T-cell (primary cell): ENCODE measurements at regions not wholly inside any gene's neighbourhood (a gene's known extent, or its start where the extent isn't known, plus 50 kb on each side); places are given as distances from the start of the nearest gene placed in this dataset.

Source experiments
- ATAC-seq, 4 experiments: fragments of 200-7000 bp in 3 of 4; fragments of 150-1000 bp in 1 of 4; cut with Tn5 transposase; replicated peaks in 1 of 4; 1 replicate in 3 of 4; 2 replicates in 1 of 4; pipeline ENCODE4 v1.10.0; 2021; ENCODE audit warnings: moderate library complexity in 3 of 4, mild to moderate bottlenecking in 2 of 4, moderate number of reproducible peaks in 1 of 4
- CTCF ChIA-PET, 2 donors: fragments of 300-600 bp; sonication (Branson Sonifier 250); formaldehyde crosslinking; loops; one replicate each; lab custom pipeline; 2022; ENCODE audit warnings: antibody characterized with exemption in 2 of 2; lab: Charles Lee
- POLR2A ChIA-PET, 2 donors: fragments of 300-600 bp; sonication (Branson Sonifier 250); formaldehyde crosslinking; loops; one replicate each; lab custom pipeline; 2022; ENCODE audit warnings: antibody characterized with exemption in 2 of 2; lab: Charles Lee
- DNase-seq, 35 experiments: peaks; one replicate each; pipeline versions ENCODE4 v3.0.0 to v3.0.0-alpha.2; 2013 to 2023
- H3K27ac ChIP-seq: one replicate; pipeline ENCODE4 v1.5.1; 2013; ENCODE audit warnings: low read length
- H3K27me3 ChIP-seq, 2 experiments: replicated peaks in 1 of 2; 1 replicate in 1 of 2; 2 replicates in 1 of 2; pipeline versions ENCODE4 v1.6.1 to v1.7.0; 2013; ENCODE audit warnings: low read length in 1 of 2, mixed read lengths in 1 of 2; ENCODE audit not compliant: control insufficient read depth in 2 of 2, insufficient read depth in 2 of 2; ENCODE audit errors: extremely low read depth in 1 of 2
- H3K36me3 ChIP-seq, 2 donors: 1 replicate in 1 of 2; 2 replicates in 1 of 2; pipeline versions ENCODE4 v1.6.1 to v1.7.0; 2013; ENCODE audit warnings: low read length in 1 of 2; ENCODE audit not compliant: control insufficient read depth in 2 of 2, insufficient read depth in 1 of 2; ENCODE audit errors: extremely low read depth in 1 of 2
- H3K4me1 ChIP-seq, 2 experiments: 1 replicate in 1 of 2; 2 replicates in 1 of 2; pipeline versions ENCODE4 v1.6.1 to v1.7.0; 2013; ENCODE audit warnings: low read length in 2 of 2, mixed read lengths in 1 of 2; ENCODE audit not compliant: insufficient read depth in 2 of 2, control insufficient read depth in 1 of 2; ENCODE audit errors: extremely low read depth in 1 of 2
- H3K4me3 ChIP-seq, 2 donors: 1 replicate in 1 of 2; 2 replicates in 1 of 2; pipeline versions ENCODE4 v1.5.1 to v1.7.0; 2013; ENCODE audit warnings: mild to moderate bottlenecking in 2 of 2, low read length in 1 of 2, moderate library complexity in 1 of 2; ENCODE audit not compliant: control insufficient read depth in 1 of 2; ENCODE audit errors: extremely low read depth in 1 of 2
- H3K9me3 ChIP-seq: 2 replicates; pipeline ENCODE4 v1.7.0; 2013
- H3K27ac Mint-ChIP-seq, 2 donors: one replicate each; pipeline ENCODE4 v1.8.0; 2020 to 2021; ENCODE audit warnings: mild to moderate bottlenecking in 2 of 2, mixed read lengths in 2 of 2
- H3K27me3 Mint-ChIP-seq, 2 donors: one replicate each; pipeline ENCODE4 v1.8.0; 2021 to 2022; ENCODE audit warnings: mixed read lengths in 2 of 2
- H3K36me3 Mint-ChIP-seq: one replicate; pipeline ENCODE4 v1.8.0; 2021; ENCODE audit warnings: mixed read lengths
- H3K4me1 Mint-ChIP-seq, 3 donors: one replicate each; pipeline ENCODE4 v1.8.0; 2020 to 2022; ENCODE audit warnings: mixed read lengths in 3 of 3, mild to moderate bottlenecking in 1 of 3
- H3K4me3 Mint-ChIP-seq, 3 donors: one replicate each; pipeline ENCODE4 v1.8.0; 2020 to 2022; ENCODE audit warnings: mild to moderate bottlenecking in 3 of 3, mixed read lengths in 3 of 3, moderate library complexity in 3 of 3
- H3K9me3 Mint-ChIP-seq, 3 donors: one replicate each; pipeline ENCODE4 v1.8.0; 2020 to 2022; ENCODE audit warnings: mixed read lengths in 3 of 3
- WGBS: methylation state at CpG from one replicate; pipeline ENCODE4 v1.1.5; 2013; ENCODE audit warnings: missing lambda C conversion rate; ENCODE audit not compliant: insufficient coverage; 5-methylcytosine and 5-hydroxymethylcytosine counted together

- Mint-ChIP-seq H3K36me3 (no peaks in the 10 kb centered on the region), H3K27me3 (no peaks in the 10 kb centered on the region), H3K4me1 (no peaks in the 10 kb centered on the region), H3K27ac (no peak overlapping the region), H3K4me3 (no peak overlapping the region), H3K9me3 (peaks cover 0 to 5% (median 3%) of the 10 kb centered on the region in 3 donors)
- Histone ChIP-seq H3K27ac (no peak overlapping the region), H3K4me3 (no peak overlapping the region), H3K4me1 (no peaks in the 10 kb centered on the region), H3K36me3 (no peaks in the 10 kb centered on the region), H3K27me3 (no peaks in the 10 kb centered on the region), H3K9me3 (no peaks in the 10 kb centered on the region)
- ATAC-seq (no peak), DNase-seq (no peak)
- no CpG with 5 or more reads among the region's 1 CpG for WGBS
- POLR2A ChIA-PET, result no interaction called here
- CTCF ChIA-PET, result no interaction called here
Measured at GRCh38 chr4:60019946-60020345, 1180.2 kb upstream of the ADGRL3 start.

DNA sequence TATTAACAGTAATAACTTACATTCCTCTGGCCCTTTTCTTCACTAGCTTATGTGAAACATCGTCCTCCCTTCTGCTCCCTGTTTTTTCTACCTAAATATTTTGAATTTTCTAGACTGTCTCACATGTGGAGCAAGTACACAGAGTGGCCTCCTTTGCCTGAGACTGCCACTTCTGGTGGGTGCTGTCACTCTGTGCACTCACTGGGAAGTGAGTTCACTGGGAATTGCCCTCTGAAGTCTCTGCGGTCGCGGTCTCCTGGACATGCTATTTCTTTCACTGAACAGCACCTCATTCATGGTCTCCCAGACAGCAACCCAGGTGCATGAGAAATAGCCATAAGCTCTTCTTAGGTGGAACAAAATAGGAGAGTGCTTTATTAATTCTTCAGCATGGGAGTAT, 1179.7 kb upstream of the ADGRL3 start:
- H3K27ac ChIP-seq, result no peak overlapping the region
- no peaks in the 10 kb centered on the region for H3K36me3 Mint-ChIP-seq
- ATAC-seq, result no peak
- no peak overlapping the region for H3K27ac Mint-ChIP-seq
- no peak overlapping the region for H3K4me3 ChIP-seq
- peaks cover 0 to 6% (median 3%) of the 10 kb centered on the region in 3 donors for H3K9me3 Mint-ChIP-seq
- H3K27me3 Mint-ChIP-seq, result no peaks in the 10 kb centered on the region
- ChIA-PET CTCF (no interaction called here), POLR2A (no interaction called here)
- no peaks in the 10 kb centered on the region for H3K36me3 ChIP-seq
- WGBS, result 43% methylated on average over 1 of the region's 4 CpGs
- no peak overlapping the region for H3K4me3 Mint-ChIP-seq
- no peaks in the 10 kb centered on the region for H3K27me3 ChIP-seq
- no peak for DNase-seq
- no peaks in the 10 kb centered on the region for H3K4me1 ChIP-seq
- H3K4me1 Mint-ChIP-seq, result no peaks in the 10 kb centered on the region
- no peaks in the 10 kb centered on the region for H3K9me3 ChIP-seq

- ChIA-PET CTCF (no interaction called here), POLR2A (no interaction called here)
- DNase-seq (no peak), ATAC-seq (no peak)
- 87% methylated on average over 6 of the region's 6 CpGs for WGBS
- Histone ChIP-seq H3K9me3 (peaks cover 2% of the 10 kb centered on the region), H3K4me1 (no peaks in the 10 kb centered on the region), H3K36me3 (no peaks in the 10 kb centered on the region), H3K27ac (no peak overlapping the region), H3K27me3 (no peaks in the 10 kb centered on the region), H3K4me3 (no peak overlapping the region)
- no peak overlapping the region for H3K4me3 Mint-ChIP-seq
- H3K9me3 Mint-ChIP-seq, result peaks cover 2 to 13% (median 6%) of the 10 kb centered on the region in 3 donors
- H3K4me1 Mint-ChIP-seq, result no peaks in the 10 kb centered on the region
- no peaks in the 10 kb centered on the region for H3K27me3 Mint-ChIP-seq
- H3K36me3 Mint-ChIP-seq, result no peaks in the 10 kb centered on the region
- H3K27ac Mint-ChIP-seq, result no peak overlapping the region
Measured at GRCh38 chr4:60033826-60034225, 1166.3 kb upstream of the ADGRL3 start.

- H3K27ac Mint-ChIP-seq, result no peak overlapping the region
- H3K9me3 ChIP-seq, result peaks cover 2% of the 10 kb centered on the region
- H3K4me3 Mint-ChIP-seq, result no peak overlapping the region
- H3K9me3 Mint-ChIP-seq, result peaks cover 2 to 13% (median 6%) of the 10 kb centered on the region in 3 donors
- H3K4me1 ChIP-seq, result no peaks in the 10 kb centered on the region
- no peak overlapping the region for H3K4me3 ChIP-seq
- no peaks in the 10 kb centered on the region for H3K27me3 ChIP-seq
- DNase-seq (no peak), ATAC-seq (no peak)
- WGBS, result 32% methylated on average over 3 of the region's 6 CpGs
- no peaks in the 10 kb centered on the region for H3K36me3 Mint-ChIP-seq
- no peaks in the 10 kb centered on the region for H3K4me1 Mint-ChIP-seq
- H3K27me3 Mint-ChIP-seq, result no peaks in the 10 kb centered on the region
- no peak overlapping the region for H3K27ac ChIP-seq
- POLR2A ChIA-PET, result no interaction called here
- CTCF ChIA-PET, result no interaction called here
- no peaks in the 10 kb centered on the region for H3K36me3 ChIP-seq
Measured at GRCh38 chr4:60034361-60034760, 1165.8 kb upstream of the ADGRL3 start.

GRCh38 chr4:60039908-60040307, 1160.2 kb upstream of the ADGRL3 start:
- Histone ChIP-seq H3K4me3 (no peak overlapping the region), H3K27me3 (no peaks in the 10 kb centered on the region), H3K4me1 (no peaks in the 10 kb centered on the region), H3K9me3 (no peaks in the 10 kb centered on the region), H3K36me3 (no peaks in the 10 kb centered on the region), H3K27ac (no peak overlapping the region)
- H3K4me1 Mint-ChIP-seq, result no peaks in the 10 kb centered on the region
- 54% methylated on average over 2 of the region's 2 CpGs for WGBS
- ChIA-PET POLR2A (no interaction called here), CTCF (no interaction called here)
- H3K9me3 Mint-ChIP-seq, result peaks cover under 1 to 21% (median 10%) of the 10 kb centered on the region in 3 donors
- H3K4me3 Mint-ChIP-seq, result no peak overlapping the region
- H3K36me3 Mint-ChIP-seq, result no peaks in the 10 kb centered on the region
- ATAC-seq (no peak), DNase-seq (no peak)
- H3K27ac Mint-ChIP-seq, result no peak overlapping the region
- no peaks in the 10 kb centered on the region for H3K27me3 Mint-ChIP-seq

GRCh38 chr4:60042231-60042652, 1157.9 kb upstream of the ADGRL3 start:
- no peak overlapping the region for H3K27ac Mint-ChIP-seq
- no peak for DNase-seq
- Histone ChIP-seq H3K27ac (no peak overlapping the region), H3K36me3 (no peaks in the 10 kb centered on the region), H3K27me3 (no peaks in the 10 kb centered on the region), H3K4me1 (no peaks in the 10 kb centered on the region), H3K4me3 (no peak overlapping the region), H3K9me3 (no peaks in the 10 kb centered on the region)
- H3K27me3 Mint-ChIP-seq, result no peaks in the 10 kb centered on the region
- H3K4me1 Mint-ChIP-seq, result no peaks in the 10 kb centered on the region
- WGBS, result 82% methylated on average over 8 of the region's 15 CpGs
- H3K36me3 Mint-ChIP-seq, result no peaks in the 10 kb centered on the region
- CTCF ChIA-PET, result no interaction called here
- ATAC-seq, result no peak
- POLR2A ChIA-PET, result no interaction called here
- no peak overlapping the region for H3K4me3 Mint-ChIP-seq
- peaks cover 3 to 21% (median 12%) of the 10 kb centered on the region in 3 donors for H3K9me3 Mint-ChIP-seq

- Mint-ChIP-seq H3K4me1 (no peaks in the 10 kb centered on the region), H3K27ac (no peak overlapping the region), H3K9me3 (peaks cover 3 to 16% (median 10%) of the 10 kb centered on the region in 3 donors), H3K4me3 (no peak overlapping the region), H3K36me3 (no peaks in the 10 kb centered on the region), H3K27me3 (no peaks in the 10 kb centered on the region)
- Histone ChIP-seq H3K27ac (no peak overlapping the region), H3K36me3 (no peaks in the 10 kb centered on the region), H3K4me1 (no peaks in the 10 kb centered on the region), H3K4me3 (no peak overlapping the region), H3K9me3 (no peaks in the 10 kb centered on the region), H3K27me3 (no peaks in the 10 kb centered on the region)
- CTCF ChIA-PET, result no interaction called here
- no CpG with 5 or more reads among the region's 2 CpGs for WGBS
- ATAC-seq, result no peak
- POLR2A ChIA-PET, result no interaction called here
- no peak for DNase-seq
Measured at GRCh38 chr4:60042941-60043340, 1157.2 kb upstream of the ADGRL3 start.
